ENCODE measurements at regions not wholly inside any gene's neighbourhood (a gene's known extent, or its start where the extent isn't known, plus 50 kb on each side); places are given as distances from the start of the nearest gene placed in this dataset.

DNA sequence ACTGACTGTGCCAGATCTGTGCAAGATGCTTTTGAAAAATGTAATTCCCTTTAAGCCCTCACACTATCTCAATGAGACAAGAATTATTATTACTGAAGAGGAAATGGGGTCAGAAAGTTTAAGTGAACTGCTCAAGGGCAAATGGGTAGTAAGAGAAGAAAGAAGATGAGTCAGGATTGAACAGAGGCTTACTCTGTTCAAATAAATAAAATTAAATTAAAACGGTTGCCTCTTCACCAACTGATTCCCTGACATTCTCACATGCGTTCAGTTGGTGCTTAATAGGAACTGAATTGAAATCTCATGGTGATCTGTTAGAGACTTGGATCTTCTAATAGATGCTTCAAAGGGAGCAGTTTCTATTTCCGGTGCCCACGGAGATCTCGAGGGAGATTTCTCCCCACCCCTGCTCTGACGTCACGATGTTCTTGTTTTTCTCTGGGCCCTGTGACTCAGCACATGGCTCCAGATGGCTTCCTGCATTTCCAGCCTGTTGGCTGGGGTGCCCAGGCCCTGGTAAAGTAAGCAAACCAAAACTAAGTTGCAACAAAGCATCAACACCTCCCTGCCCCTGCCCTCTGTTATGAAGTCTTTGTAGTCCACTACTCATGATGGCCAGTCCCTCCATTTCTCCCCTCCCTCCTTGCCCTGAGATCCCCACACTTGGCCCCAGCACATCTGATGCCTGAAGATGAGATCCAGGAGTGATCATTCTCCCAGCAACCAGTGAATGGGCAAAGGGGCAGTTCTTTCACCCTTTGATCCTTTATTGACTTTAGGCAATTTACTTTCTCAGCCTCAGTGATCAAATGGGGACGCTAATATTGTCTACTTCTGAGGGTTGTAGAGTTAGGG, 106.1 kb upstream of the CPEB4 start:
- peak; percentile 18 for DNase-seq (ENCODE audit: low read depth)

DNA sequence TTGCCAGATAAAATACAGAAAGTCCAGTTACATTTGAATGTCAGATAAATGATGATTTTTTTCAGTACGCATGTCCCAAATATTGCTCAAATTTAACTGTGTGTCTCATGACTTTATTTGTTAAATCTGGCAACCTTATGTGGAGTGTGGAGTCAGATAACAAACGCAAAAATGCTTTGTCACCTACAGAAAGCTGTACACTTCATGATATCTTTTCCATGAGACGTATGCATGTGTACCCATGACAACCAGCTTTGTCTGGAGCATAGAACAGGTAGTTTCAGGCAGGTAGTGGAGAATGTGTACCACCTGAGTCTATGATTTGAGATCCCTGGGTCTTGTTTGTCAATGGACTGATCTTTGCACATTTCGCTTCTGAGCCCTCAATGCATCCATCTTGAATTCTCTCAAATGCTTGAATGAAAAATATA, 105.5 kb upstream of the CPEB4 start:
- no peak for DNase-seq (ENCODE audit: low read depth)

DNA sequence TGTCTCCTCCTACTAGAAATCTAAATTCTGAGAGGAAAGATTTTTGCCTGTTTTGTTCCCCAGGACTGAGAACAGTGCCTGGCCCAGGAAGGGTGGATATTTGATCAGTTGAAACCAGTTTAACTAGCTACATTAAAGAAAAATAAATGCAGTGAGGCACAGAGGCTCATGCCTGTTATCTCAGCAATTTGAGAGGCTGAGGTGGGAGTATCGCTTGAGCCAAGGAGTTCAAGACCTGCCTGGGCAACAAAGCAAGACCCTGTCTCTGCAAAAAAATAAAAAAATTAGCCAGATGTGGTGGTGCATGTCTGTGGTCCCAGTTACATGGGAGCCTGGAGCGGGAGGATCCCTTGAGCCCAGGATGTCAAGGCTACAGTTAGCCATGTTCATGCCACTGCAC, 104.8 kb upstream of the CPEB4 start:
- DNase-seq (ENCODE audit: low read depth) = no peak

DNA sequence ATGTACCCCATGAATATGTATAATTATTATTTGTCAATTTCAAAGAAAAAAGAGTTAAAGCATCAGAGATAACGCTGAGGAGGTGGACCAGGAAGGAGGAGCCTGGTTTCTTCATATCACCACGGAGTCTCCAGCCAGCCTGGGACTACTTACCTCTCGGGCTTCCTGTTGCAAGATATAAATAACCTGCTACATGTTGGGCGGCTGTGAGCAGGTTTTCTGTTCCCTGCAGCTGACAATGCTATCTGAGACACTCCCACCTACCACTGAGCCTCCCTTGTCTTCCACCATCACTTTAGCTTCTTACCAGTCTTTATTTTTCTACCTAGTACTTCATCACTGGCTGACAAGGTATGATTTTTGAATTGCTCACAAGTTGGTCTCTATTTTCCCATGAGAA, 102.7 kb upstream of the CPEB4 start:
- DNase-seq (ENCODE audit: low read depth) = no peak

GRCh38 chr5:173785866-173786265, 102.3 kb upstream of the CPEB4 start:
- no peak for DNase-seq (ENCODE audit: low read depth)

- DNase-seq (ENCODE audit: low read depth) = no peak
Observed at GRCh38 chr5:173786286-173787187, 101.6 kb upstream of the CPEB4 start.

DNA sequence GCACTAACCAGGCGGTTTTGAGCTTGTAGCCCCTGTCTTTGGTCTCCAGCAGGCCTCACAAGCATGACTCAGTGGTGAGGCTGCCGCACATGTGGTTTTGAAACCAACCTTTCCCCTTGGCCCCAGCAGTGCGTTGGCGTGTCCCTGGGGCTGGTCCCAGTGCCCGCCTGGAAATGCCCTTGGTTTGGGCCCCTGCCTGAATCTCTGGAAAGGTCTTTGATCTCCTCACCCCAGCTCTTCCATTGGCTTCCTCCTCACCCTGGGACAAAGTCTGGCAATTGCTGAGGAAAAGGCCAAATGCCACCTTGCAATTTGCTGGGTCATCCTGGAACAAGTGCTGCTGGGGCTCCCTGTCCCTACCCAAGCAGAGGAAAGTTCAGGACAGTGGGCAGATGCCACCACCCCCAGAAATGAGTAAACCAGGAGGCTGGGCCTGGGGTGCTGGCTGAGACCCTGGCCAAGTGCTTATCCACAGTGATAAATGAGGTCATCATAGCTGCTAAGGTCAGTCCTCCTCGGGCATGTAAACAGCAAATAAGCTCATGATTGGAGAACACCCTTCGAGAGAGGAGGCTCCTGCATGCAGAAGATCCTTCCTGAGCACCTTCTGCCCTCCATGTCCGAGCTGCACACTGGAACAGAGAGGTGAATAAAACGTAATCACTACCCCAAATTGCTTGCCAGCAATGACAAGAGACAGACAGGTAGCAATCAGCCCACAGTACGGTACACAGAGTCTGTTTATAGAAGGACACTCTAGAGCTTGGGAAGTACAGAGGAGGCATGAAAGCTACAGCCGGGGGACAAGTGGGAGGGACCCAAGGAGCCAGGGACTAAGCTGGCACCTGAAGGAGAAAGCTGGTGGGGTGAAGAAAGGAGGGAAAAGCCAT, 98.9 kb upstream of the CPEB4 start:
- DNase-seq (ENCODE audit: low read depth) = no peak

DNA sequence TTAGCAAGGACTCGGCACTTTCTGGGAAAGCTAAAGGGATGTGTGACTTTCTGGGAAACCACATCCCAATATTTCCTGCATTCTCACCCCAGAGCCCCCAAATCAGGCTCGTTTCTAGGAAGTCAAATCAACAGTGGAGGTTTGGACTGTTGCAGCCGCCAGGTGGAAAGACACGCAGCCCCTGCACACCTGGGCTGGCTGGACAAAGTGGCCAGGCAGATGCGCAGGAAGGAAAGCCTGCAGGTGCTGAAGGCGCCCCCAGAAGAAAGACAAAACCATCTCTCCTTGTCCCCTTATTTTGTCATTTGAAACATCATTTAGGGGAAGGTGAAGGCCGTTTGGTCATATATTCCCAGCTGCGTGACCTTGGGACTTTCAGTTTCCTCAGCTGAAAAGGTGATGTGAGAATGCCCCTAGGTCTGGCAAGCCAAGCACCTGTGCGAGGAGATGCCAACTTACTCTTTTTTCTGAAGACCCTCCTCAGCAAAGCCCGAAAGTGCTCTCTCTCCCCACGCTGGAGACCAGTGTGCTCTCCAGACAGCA, 97.9 kb upstream of the CPEB4 start:
- DNase-seq (ENCODE audit: low read depth) = no peak

GRCh38 chr5:173790836-173791546, 97.2 kb upstream of the CPEB4 start:
- DNase-seq (ENCODE audit: low read depth) = no peak

GRCh38 chr5:173791878-173792277, 96.3 kb upstream of the CPEB4 start:
- DNase-seq (ENCODE audit: low read depth) = no peak

DNA sequence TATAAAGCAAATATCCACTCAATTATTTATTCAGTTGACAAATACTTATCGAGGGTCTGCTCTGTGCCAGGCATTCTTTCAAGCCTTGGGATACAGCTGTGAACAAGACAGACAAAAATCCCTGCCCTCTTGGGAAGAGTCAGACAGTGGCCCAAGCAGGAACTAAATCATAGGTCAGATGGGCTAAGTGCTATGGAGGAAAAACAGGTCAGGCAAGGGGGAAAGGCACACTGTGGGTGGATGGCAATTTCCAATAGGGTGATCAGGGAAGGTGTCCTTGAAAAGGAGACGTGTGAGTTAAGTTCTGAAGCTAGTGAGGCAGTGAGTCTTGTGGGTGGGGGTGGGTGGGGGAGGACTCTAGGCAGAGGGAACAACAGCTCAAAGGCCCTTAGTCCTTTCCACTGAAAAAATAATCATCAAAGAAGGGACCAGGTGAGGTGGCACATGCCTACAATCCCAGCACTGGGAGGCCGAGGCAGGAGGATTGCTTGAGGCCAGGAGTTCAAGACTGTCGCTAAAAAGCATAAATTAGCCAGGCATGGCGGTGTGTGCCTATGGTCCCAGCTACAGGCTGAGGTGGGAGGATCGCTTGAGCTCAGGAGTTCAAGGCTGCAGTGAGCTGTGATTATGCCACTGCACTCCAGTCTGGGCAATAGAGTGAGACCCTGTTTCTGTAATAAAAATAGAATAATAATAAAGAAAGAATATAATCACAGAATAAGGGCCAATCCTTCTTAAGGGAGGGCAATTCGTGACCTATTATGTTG, 95.2 kb upstream of the CPEB4 start:
- DNase-seq (ENCODE audit: low read depth) = no peak

DNA sequence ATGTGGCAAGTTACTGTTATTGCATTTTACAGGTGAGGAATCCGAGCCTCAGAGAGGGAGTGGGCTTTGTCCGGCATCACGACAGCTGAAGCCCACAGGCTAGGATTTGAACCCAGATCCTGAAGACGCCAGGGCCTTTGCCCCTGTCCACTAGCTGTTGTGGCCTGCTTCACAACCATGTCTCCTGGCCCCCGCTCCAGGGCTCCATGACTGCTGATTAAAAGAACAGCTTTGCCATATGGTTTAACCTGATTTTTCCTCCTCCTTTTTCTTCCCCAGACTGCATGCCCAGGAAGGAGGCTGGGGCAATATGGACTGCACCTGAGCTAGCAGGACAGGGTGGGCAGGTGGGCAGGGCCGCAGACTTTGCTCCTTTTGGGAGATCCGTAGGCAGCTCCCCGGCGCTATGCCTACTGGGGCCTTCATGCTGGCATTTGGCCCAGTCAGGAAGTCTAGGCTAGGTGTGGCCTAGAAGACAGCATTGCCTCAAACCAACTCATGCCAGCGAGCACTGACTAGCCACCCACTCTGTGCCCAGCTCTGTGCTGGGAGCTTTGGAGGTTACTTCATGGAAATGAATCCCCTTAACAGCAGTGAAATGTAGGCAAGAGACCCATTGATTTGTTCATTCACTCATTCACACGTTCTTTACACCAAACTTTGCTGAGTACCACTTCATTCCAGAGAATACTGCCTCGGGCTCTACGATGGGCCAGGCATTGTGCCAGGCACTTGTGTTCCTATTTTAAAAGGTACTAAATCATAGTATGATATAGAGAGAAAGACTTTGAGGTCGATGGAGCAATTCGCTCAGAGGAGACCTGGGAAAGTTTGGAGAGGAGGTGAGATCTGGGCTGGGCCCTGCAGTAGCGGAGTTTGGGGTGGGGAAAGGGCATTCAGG, 94.3 kb upstream of the CPEB4 start:
- no peak for DNase-seq (ENCODE audit: low read depth)

- no peak for DNase-seq (ENCODE audit: low read depth)
Observed at GRCh38 chr5:173794901-173795416, 93.2 kb upstream of the CPEB4 start.

GRCh38 chr5:173795601-173796000, 92.5 kb upstream of the CPEB4 start:
- no peak for DNase-seq (ENCODE audit: low read depth)

GRCh38 chr5:173796721-173797495, 91.2 kb upstream of the CPEB4 start:
- DNase-seq (ENCODE audit: low read depth) = no peak

- DNase-seq (ENCODE audit: low read depth) = no peak
Observed at GRCh38 chr5:173798127-173798810, 89.9 kb upstream of the CPEB4 start.

- no peak for DNase-seq (ENCODE audit: low read depth)
Observed at GRCh38 chr5:173800340-173800739, 87.8 kb upstream of the CPEB4 start.

GRCh38 chr5:173801006-173801405, 87.1 kb upstream of the CPEB4 start:
- DNase-seq (ENCODE audit: low read depth) = no peak
